Right lobe of liver (tissue), 4 donors: ENCODE measurements at regions not wholly inside any gene's neighbourhood (a gene's known extent, or its start where the extent isn't known, plus 50 kb on each side); places are given as distances from the start of the nearest gene placed in this dataset.

ENCODE experiments used
- POLR2A ChIP-seq: fragments of 450-650 bp; IDR thresholded peaks from one replicate; pipeline ENCODE4 v1.6.1; 2017; ENCODE audit warnings: antibody characterized with exemption, mild to moderate bottlenecking
- TF ChIP-seq, protein P1 (sequence below), 4 donors: fragments of 200-600 bp in 3 of 4; fragments of 450-650 bp in 1 of 4; IDR thresholded peaks; one replicate each; pipeline versions ENCODE4 v1.5.1 to v1.8.0; 2016 to 2022; ENCODE audit warnings: antibody characterized with exemption in 4 of 4, mild to moderate bottlenecking in 2 of 4
- donor health status: DM: no; HTN: no; CAD: no.
- donor health status: DM: no; HTN: no; CAD: no.
- donor health status: DM: no; HTN: yes; CAD: no.

DNA sequence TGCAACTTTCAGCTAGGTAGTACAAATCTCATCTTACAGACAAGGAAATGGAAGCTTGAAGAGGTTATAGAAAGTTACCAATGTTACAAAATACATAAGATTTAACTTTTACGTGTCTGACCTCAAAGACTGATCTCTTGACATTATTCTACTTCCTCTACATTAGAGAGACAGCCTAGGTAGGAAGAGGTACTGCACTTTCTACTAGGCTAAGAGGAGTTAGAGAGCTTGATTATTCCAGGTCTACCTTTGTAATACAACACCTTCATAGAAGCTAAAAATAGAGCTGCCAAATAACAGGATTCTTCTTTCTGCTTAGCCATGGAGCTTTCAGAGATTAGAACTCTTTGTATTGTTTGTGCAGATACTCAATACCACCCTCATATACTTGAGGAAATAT, 147.6 kb upstream of the NPY2R start:
- TF ChIP-seq, protein P1, sequence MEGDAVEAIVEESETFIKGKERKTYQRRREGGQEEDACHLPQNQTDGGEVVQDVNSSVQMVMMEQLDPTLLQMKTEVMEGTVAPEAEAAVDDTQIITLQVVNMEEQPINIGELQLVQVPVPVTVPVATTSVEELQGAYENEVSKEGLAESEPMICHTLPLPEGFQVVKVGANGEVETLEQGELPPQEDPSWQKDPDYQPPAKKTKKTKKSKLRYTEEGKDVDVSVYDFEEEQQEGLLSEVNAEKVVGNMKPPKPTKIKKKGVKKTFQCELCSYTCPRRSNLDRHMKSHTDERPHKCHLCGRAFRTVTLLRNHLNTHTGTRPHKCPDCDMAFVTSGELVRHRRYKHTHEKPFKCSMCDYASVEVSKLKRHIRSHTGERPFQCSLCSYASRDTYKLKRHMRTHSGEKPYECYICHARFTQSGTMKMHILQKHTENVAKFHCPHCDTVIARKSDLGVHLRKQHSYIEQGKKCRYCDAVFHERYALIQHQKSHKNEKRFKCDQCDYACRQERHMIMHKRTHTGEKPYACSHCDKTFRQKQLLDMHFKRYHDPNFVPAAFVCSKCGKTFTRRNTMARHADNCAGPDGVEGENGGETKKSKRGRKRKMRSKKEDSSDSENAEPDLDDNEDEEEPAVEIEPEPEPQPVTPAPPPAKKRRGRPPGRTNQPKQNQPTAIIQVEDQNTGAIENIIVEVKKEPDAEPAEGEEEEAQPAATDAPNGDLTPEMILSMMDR (IDR thresholded peaks at IDR 0.05) = no peak
- TF ChIP-seq POLR2A = no peak
